AG09319 (cell line): ENCODE measurements at regions not wholly inside any gene's neighbourhood (a gene's known extent, or its start where the extent isn't known, plus 50 kb on each side); places are given as distances from the start of the nearest gene placed in this dataset.

ENCODE experiments used
- DNase-seq: peaks from one replicate; pipeline ENCODE4 v3.0.0-alpha.2; 2010; ENCODE audit warnings: low read depth; ENCODE audit errors: extremely low read depth
- CTCF ChIP-seq: IDR thresholded peaks from 2 replicates; pipeline ENCODE4 v1.5.1; 2011; ENCODE audit warnings: low read depth, mild to moderate bottlenecking, inconsistent platforms, low read length, moderate library complexity

GRCh38 chr6:14216946-14217684, 99.5 kb downstream of the CD83 start:
- DNase-seq = no peak
- no peak for TF ChIP-seq CTCF

- TF ChIP-seq CTCF = no peak
- DNase-seq = no peak
Measured at GRCh38 chr6:14217728-14218518, 100.4 kb downstream of the CD83 start.

GRCh38 chr6:14218519-14218800, 100.9 kb downstream of the CD83 start:
- TF ChIP-seq CTCF = no peak
- DNase-seq = no peak

- no peak for TF ChIP-seq CTCF
- no peak for DNase-seq
Measured at GRCh38 chr6:14221564-14222279, 104.2 kb downstream of the CD83 start.

- DNase-seq = no peak
- no peak for TF ChIP-seq CTCF
Measured at GRCh38 chr6:14222956-14223355, 105.4 kb downstream of the CD83 start.

GRCh38 chr6:14224359-14225103, 107.0 kb downstream of the CD83 start:
- no peak for TF ChIP-seq CTCF
- no peak for DNase-seq
